ENCODE measurements at regions not wholly inside any gene's neighbourhood (a gene's known extent, or its start where the extent isn't known, plus 50 kb on each side); places are given as distances from the start of the nearest gene placed in this dataset.

GRCh38 chr15:81780966-81781365 is 264.9 kb downstream of the MEX3B start:
- DNase-seq (ENCODE audit: low read depth in 1 of 2, low spot score in 1 of 2), result no peak
- ChIA-PET POLR2A (no interaction called here), CTCF (no interaction called here)
- Histone ChIP-seq H3K4me2 (no peak overlapping the region), H3K4me1 (no peaks in the 10 kb centered on the region), H3K9me3 (no peaks in the 10 kb centered on the region), H3K27ac (no peak overlapping the region), H3K4me3 (no peak overlapping the region)
- ATAC-seq, result no peak
- FAIRE-seq, result no peak
- TF ChIP-seq CBX2 (IDR thresholded peaks at IDR 0.05; ENCODE audit: borderline replicate concordance, low read depth) (no peak), HES2 (IDR thresholded peaks at IDR 0.05) (no peak), FOXS1 (CRISPR knock-in tag; IDR thresholded peaks at IDR 0.05) (no peak), CBX8 (IDR thresholded peaks at IDR 0.05) (no peak), RAD21 (conservative IDR thresholded peaks at IDR 0.05 in 1 of 2, IDR thresholded peaks at IDR 0.05 in 1 of 2) (no peak), ZNF302 (CRISPR knock-in tag; IDR thresholded peaks at IDR 0.05) (no peak), POLR2A (IDR thresholded peaks at IDR 0.05; ENCODE audit: low read length) (no peak), NPAS2 (CRISPR knock-in tag; IDR thresholded peaks at IDR 0.05; ENCODE audit: borderline replicate concordance) (no peak), RFX5 (IDR thresholded peaks at IDR 0.05) (no peak)
- TF ChIP-seq, protein P1, sequence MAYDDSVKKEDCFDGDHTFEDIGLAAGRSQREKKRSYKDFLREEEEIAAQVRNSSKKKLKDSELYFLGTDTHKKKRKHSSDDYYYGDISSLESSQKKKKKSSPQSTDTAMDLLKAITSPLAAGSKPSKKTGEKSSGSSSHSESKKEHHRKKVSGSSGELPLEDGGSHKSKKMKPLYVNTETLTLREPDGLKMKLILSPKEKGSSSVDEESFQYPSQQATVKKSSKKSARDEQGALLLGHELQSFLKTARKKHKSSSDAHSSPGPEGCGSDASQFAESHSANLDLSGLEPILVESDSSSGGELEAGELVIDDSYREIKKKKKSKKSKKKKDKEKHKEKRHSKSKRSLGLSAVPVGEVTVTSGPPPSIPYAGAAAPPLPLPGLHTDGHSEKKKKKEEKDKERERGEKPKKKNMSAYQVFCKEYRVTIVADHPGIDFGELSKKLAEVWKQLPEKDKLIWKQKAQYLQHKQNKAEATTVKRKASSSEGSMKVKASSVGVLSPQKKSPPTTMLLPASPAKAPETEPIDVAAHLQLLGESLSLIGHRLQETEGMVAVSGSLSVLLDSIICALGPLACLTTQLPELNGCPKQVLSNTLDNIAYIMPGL (CRISPR knock-in tag; IDR thresholded peaks at IDR 0.05; ENCODE audit: borderline replicate concordance), result no peak

- 4% methylated on average over 2 of the region's 2 CpGs for WGBS (ENCODE audit: missing lambda C conversion rate)
- CTCF ChIA-PET, result no interaction called here
- Histone ChIP-seq H3K27ac (no peak overlapping the region), H3K4me2 (no peak overlapping the region), H3K9me3 (no peaks in the 10 kb centered on the region), H3K4me3 (no peak overlapping the region), H3K4me1 (no peaks in the 10 kb centered on the region)
- TF ChIP-seq RCOR1 (IDR thresholded peaks at IDR 0.05; ENCODE audit: low read depth, low read length), result no peak
- no peak for TF ChIP-seq POLR2A (IDR thresholded peaks at IDR 0.05; ENCODE audit: low read length)
- TF ChIP-seq, protein P2, sequence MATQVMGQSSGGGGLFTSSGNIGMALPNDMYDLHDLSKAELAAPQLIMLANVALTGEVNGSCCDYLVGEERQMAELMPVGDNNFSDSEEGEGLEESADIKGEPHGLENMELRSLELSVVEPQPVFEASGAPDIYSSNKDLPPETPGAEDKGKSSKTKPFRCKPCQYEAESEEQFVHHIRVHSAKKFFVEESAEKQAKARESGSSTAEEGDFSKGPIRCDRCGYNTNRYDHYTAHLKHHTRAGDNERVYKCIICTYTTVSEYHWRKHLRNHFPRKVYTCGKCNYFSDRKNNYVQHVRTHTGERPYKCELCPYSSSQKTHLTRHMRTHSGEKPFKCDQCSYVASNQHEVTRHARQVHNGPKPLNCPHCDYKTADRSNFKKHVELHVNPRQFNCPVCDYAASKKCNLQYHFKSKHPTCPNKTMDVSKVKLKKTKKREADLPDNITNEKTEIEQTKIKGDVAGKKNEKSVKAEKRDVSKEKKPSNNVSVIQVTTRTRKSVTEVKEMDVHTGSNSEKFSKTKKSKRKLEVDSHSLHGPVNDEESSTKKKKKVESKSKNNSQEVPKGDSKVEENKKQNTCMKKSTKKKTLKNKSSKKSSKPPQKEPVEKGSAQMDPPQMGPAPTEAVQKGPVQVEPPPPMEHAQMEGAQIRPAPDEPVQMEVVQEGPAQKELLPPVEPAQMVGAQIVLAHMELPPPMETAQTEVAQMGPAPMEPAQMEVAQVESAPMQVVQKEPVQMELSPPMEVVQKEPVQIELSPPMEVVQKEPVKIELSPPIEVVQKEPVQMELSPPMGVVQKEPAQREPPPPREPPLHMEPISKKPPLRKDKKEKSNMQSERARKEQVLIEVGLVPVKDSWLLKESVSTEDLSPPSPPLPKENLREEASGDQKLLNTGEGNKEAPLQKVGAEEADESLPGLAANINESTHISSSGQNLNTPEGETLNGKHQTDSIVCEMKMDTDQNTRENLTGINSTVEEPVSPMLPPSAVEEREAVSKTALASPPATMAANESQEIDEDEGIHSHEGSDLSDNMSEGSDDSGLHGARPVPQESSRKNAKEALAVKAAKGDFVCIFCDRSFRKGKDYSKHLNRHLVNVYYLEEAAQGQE (IDR thresholded peaks at IDR 0.05), result no peak
- TF ChIP-seq GATA3 (IDR thresholded peaks at IDR 0.05; ENCODE audit: borderline replicate concordance), result no peak
- no peak for TF ChIP-seq MYC (IDR thresholded peaks at IDR 0.05; ENCODE audit: borderline replicate concordance, low read length)
- no peak for TF ChIP-seq JUN (IDR thresholded peaks at IDR 0.05)
- TF ChIP-seq SMC3 (IDR thresholded peaks at IDR 0.05), result no peak
- TF ChIP-seq RFX5 (IDR thresholded peaks at IDR 0.05), result no peak
- DNase-seq (ENCODE audit: low read depth in 1 of 2, low spot score in 1 of 2) (no peak), FAIRE-seq (no peak), ATAC-seq (no peak)
- POLR2A ChIA-PET, result no interaction called here
Measured at GRCh38 chr15:81779181-81779580, 266.6 kb downstream of the MEX3B start.

DNA sequence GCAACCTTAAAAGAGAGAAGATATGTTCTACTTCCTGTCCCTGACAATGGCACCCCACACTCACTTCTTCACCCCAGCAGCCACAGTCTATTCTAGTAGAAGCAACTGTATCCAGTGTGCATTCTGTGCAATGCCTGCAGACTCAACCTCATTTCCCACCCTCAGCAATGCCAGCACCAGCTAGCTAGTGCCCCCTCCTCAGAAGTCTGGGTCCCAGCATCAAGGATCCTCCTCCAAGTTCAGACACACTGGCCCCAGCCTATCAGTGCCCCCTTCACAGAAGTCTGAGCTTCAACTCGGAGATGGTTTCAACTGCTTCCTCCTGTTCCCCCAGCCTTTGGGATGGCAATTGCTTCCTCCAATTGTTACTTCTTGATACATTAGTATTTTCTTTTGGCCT is 268.3 kb downstream of the MEX3B start:
- CTCF ChIA-PET, result no interaction called here
- Histone ChIP-seq H3K9me3 (no peaks in the 10 kb centered on the region), H3K4me1 (no peaks in the 10 kb centered on the region), H3K4me2 (no peak overlapping the region), H3K27ac (no peak overlapping the region), H3K4me3 (no peak overlapping the region)
- ATAC-seq (no peak), FAIRE-seq (no peak), DNase-seq (ENCODE audit: low read depth in 1 of 2, low spot score in 1 of 2) (no peak)
- POLR2A ChIA-PET, result no interaction called here
- 3% methylated on average over 1 of the region's 1 CpG for WGBS (ENCODE audit: missing lambda C conversion rate)
- TF ChIP-seq, protein P3, sequence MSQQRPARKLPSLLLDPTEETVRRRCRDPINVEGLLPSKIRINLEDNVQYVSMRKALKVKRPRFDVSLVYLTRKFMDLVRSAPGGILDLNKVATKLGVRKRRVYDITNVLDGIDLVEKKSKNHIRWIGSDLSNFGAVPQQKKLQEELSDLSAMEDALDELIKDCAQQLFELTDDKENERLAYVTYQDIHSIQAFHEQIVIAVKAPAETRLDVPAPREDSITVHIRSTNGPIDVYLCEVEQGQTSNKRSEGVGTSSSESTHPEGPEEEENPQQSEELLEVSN (IDR thresholded peaks at IDR 0.05; ENCODE audit: borderline replicate concordance, low read depth), result no peak
- TF ChIP-seq HDAC2 (IDR thresholded peaks at IDR 0.05) (no peak), JUNB (IDR thresholded peaks at IDR 0.05) (no peak), MAFK (IDR thresholded peaks at IDR 0.05; ENCODE audit: partially characterized antibody) (no peak), RFX5 (IDR thresholded peaks at IDR 0.05) (no peak), HOXA7 (CRISPR knock-in tag; IDR thresholded peaks at IDR 0.05) (no peak), NPAS2 (CRISPR knock-in tag; IDR thresholded peaks at IDR 0.05; ENCODE audit: borderline replicate concordance) (no peak), KDM1A (IDR thresholded peaks at IDR 0.05; ENCODE audit: low read depth) (no peak), EHMT2 (IDR thresholded peaks at IDR 0.05; ENCODE audit: low read depth) (no peak), HOXB5 (CRISPR knock-in tag; IDR thresholded peaks at IDR 0.05) (no peak)
- TF ChIP-seq, protein P4, sequence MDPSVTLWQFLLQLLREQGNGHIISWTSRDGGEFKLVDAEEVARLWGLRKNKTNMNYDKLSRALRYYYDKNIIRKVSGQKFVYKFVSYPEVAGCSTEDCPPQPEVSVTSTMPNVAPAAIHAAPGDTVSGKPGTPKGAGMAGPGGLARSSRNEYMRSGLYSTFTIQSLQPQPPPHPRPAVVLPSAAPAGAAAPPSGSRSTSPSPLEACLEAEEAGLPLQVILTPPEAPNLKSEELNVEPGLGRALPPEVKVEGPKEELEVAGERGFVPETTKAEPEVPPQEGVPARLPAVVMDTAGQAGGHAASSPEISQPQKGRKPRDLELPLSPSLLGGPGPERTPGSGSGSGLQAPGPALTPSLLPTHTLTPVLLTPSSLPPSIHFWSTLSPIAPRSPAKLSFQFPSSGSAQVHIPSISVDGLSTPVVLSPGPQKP (IDR thresholded peaks at IDR 0.05; ENCODE audit: low read depth, low read length), result no peak
- TF ChIP-seq, protein P2 (IDR thresholded peaks at IDR 0.05), result no peak

Measured in A549 (cell line).